HUDEP-2 (cell line): ENCODE measurements at regions not wholly inside any gene's neighbourhood (a gene's known extent, or its start where the extent isn't known, plus 50 kb on each side); places are given as distances from the start of the nearest gene placed in this dataset.
A peak's percentile ranks its signal among the peaks of the same experiment; 100 is the strongest.

ENCODE experiments used
- DNase-seq, 76 experiments: peaks; one replicate each; lab custom pipeline; 2025; ENCODE audit not compliant: unreplicated experiment in 76 of 76; lab: John Stamatoyannopoulos, UW

DNA sequence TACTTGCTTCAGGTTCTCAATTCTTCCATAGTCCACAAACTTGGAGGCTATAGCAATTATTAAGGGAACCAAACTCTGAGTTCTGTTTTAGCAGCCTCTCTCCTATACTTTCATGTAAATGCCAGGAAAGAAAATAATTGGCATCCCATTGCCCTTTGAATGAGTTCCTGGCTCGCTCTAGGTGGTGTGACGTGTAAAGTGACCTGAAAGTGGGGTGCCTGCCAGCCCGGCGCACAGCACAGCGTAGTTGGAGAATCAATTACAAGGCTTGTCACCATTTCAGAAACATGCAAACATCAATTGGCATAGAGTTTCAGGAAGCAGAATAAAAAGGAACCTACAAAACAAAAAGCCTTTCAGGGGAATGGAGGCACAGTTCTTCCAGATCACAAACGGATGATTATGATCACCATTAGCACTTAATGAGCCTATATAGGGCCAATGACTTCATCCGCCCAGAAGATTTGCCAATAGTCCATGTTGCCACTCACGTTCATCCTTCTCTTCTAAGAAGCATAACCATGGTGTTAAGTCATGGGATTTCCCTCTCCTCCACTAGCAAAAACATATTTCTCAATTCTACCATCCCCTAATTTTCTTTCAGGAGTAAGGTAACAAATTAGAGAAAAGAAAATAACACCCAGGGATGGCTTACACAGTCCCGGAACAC lies 354.6 kb upstream of the ADGRL2 start:
- no peak for DNase-seq

DNA sequence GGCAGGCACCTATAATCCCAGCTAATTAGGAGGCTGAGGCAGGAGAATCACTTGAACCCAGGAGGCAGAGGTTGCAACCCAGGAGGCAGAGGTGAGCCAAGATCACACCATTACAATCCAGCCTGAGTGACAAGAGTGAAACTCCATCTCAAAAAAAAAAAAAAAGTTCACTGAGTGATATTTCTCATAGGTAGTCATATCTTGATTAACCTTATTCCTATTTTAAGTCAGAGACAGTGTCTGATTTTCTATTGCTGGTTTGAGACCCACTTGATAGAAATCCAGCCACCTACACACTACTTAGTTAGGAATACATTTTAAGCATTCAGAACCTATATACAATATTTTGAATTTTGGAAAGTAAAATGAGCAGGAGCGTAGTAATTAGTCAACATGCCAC lies 357.4 kb upstream of the ADGRL2 start:
- no peak for DNase-seq

DNA sequence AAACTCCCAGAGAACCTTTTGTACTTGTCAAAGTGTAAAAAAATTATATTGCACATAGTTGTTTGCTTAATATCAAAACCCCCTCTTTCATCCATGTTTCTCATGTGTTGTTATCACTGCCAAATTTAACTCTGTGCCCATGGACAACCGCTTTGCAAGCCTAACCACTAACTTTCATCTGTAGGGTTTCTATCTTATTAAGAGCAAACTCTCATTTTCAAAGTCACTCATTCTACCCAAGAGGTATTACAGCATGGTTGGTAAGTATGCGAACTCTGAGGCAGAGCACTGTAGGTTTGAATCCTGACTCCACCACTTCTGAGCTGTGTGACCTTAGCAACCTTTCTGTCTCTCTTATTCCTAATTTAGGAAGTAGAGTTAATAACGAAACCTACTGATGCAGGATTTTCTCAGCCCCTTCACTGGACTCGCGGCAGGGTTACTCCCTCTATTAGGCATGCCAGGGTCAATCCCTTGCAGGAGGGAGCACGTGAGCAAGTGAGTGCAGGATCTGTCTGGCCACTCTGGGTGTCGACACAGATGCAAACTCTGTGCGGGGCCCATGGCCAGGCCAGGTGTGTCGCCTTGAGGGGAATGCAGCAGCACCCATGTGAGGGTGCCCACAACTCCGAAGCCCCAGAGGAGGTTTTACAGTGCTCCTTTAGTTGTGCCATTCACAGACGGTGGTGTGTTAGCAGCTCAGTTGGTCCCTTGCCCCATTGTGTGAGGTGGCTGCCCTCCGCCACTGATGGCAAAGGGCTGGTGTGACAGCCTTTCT lies 361.5 kb upstream of the ADGRL2 start:
- no peak for DNase-seq

DNA sequence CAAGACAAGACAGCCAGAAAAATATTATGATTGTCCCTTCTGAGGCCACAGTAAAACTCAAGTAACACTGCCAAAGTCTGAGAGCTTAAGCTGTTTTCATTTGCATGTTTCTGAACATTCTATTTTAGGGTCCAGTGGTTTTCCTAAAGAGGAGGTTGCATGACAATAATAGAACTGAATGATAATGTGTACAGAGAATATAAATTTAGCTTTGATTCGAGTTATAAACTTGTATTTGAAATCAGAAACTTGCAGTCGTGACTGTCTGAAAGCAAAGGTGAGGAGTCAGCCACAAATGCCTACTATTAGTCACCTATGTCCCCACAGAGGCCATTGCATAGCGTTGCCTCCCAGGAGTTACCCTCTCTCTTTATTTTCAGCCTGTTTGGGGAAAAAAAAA lies 363.1 kb upstream of the ADGRL2 start:
- no peak for DNase-seq

DNA sequence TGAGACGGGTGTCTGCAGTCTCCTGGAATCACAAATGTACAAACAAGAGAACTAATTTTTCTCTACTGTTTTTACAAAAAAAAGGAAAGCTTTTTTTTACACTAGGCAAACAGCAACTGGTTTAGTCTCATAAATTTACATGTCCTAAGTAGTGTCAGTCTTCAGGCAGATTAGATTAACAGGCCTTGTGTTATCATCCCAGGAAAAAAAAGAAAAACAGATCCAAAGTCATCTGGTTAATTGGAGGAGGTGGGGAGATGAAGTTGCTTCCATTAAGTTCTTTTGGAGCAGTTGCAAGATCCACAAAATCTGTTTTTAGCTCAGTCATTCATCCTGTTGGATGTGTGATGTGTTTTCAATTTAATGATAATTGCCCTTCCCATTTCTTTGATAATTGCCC lies 363.5 kb upstream of the ADGRL2 start:
- DNase-seq, result no peak

DNA sequence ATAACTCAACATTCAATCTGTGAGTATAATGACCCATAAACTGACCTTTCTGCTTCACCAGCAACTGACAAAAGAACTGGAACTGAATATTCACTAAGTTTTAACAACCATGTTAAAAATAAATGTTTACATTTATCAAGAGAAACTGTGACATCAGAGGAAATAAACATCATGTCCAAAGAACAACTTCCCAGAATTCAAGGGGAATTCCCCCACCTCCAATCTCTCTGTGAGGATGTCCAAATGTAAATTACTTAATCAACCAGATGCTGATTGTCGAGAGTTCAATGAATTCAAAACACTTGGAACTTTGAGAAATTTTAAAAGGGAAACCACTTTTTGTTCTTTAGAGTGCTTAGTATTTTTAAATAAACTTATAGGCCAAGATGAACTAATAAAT lies 365.6 kb upstream of the ADGRL2 start:
- DNase-seq, result no peak

DNA sequence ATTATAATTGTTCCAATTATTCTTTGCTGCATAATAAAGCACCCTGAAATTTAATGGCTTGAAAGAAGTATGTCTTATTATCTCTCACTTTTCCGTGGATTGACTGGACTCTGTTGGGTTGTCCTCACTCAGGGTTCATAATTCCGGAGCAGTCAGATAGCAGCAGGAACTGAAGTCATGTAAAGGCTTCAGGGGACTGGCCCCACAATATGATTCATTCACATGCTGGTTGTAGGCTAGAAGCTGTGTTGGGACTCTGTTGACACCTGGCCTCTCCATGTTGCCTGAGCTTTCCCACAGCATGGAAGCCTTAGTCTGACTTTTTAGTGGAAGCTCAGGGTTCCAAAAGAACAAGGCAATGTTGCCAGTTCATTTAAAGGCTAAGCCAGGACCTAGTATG lies 367.1 kb upstream of the ADGRL2 start:
- DNase-seq, result no peak

DNA sequence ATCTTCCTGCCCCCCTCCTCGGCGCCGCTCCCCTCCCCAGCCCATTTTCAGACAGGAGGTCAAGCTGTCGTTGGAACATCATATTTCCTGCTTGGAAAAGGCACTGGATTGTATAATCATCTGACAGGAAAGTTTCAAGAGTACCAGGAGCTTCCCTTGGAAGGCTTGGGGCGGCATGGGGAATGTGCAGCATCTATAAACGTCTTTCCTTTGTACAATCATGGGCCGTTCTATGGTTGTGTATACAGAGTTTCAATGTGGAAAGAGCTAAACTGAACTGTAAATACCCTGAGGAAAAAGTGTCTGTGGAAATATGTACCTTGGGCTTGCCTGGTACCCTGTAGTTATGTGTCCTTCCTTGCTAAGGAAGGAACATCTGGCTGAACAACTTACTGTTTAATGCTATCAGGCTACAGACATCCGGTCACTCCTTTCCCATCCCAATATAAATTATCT lies 368.1 kb upstream of the ADGRL2 start:
- DNase-seq, result no peak

DNA sequence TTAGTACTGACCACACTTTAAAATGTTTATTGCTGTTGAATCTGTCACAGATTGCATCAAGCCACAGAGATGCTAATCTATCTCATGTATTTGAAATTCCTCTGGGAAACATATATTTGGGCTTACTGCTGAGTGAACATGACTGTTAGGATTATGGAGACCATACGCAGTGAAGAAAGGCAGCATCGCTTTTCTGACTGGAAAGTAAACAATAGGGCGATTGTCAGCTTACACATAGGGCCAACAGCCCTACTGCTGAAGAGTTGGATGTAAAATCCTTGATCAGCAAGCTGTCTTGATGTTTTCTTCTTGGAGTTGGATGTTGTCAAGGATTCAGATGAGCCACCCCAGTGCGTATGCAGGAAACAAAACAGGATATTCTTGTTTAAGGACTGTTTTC lies 368.7 kb upstream of the ADGRL2 start:
- no peak for DNase-seq

DNA sequence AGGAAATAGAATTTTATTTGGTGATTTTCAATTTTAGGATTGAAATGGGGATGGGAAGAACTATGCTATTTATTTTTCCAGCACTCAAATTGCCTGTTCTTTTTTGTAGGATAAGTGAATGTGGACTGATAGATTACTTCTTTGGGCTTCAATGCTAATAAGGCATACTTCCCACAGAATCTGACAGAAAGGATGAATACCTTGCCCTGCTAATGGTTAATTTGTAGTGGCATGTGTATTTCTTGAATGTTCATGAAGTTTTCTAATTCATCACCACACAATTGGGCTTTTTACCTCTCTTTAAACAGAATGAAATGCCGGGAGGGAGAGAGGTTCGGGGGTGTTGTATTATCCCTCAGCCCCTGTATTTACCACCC lies 369.1 kb upstream of the ADGRL2 start:
- no peak for DNase-seq

DNA sequence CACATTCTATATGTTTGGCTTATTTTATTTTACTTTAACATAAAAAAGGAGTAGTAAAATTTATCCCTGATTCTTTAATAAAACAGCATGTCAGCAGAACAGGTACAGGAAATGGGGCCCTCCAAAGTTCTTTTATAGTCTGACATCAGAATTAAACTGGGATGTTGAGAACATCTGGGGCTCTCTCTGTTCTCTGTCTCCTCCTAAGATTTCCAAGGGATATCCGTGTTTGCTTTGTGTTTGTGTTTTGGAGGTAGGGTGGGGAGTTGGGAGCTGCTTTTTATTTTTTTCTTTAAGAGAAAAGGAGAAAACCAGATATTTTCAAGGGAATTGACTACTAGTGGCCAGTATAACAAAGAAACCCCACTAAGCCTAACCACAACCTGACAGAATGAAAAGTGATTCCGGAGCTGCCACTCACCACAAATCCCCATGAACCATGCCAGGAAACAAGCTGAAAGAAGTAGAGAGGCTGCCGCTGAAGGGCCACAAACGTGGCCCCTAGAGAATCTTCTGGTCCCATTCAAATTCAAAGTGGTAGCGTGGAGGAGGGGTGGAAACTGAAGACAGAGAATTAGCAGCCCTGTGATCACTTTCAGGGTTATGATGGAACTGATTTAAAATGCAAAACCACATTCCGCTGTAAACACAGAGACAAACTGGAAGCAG lies 369.6 kb upstream of the ADGRL2 start:
- DNase-seq, result no peak

DNA sequence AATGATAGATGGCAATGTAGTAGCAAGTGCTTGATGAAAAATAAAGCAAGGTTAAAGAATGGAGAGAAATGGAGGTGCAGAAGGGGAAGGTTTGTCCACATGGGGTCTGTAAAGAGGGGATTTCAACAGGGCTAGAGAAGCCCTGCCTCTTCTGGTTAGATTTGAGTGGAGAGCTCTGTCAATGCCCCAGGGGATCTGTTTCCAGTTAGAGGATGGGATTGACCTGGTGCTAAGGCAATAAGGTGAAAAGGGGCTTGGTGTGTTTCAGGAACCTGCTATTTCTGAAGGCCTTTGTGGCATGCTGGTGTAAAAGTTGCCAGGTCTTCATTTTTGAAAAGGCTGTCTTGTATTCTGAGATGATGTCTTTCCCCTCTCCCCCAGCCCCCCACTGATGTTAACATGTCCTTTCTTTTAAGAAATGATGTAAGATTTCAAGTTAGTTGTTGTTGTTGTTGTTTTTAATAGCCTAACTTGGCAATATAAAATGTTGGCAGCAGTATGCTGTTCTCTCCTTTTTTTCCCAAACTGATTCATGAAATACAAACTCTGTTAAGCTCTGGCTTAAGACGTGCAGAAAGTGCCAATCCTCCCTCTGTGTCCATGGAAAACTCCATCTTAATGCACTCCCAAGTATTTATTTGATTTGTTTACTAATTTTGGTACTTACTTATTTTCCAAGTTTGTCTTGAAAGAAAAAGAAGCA lies 370.3 kb upstream of the ADGRL2 start:
- DNase-seq, result no peak

DNA sequence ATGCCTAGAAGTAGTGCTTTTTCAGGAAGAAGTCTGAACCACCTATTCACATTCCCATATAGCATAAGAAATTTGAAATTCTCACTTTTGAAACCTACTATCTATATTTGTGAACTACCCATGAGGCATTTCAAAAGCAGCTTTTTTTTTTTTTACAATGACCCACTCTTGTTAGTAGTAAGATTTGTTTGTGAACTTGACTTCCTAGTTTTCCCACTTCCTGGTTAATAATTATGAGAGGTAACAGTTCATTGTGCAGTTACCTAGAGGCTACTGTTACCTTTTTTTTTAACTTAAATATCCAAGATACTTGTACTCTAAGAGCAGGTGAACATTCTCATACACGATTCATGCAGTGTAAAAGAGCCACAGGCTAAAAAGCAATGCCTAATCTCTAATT lies 371.7 kb upstream of the ADGRL2 start:
- no peak for DNase-seq

DNA sequence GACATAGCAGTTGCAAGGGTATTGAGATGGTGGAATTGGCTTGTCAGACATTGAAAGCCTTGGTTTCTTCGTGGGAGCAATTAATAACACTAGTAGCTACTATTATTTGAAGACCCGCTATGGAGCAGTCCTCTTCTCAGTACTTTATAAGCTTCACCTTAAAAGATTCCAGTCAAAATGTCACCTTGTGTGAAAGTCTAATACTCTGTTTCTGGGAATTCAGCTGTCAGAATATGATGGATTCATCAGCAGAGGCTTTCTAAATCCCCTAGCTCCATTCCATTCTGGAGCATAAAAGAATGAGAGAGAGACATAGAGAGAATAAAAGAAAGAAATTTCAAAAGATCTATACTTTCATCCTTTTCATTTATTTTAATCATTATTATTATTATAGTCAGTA lies 375.9 kb upstream of the ADGRL2 start:
- DNase-seq, result no peak

DNA sequence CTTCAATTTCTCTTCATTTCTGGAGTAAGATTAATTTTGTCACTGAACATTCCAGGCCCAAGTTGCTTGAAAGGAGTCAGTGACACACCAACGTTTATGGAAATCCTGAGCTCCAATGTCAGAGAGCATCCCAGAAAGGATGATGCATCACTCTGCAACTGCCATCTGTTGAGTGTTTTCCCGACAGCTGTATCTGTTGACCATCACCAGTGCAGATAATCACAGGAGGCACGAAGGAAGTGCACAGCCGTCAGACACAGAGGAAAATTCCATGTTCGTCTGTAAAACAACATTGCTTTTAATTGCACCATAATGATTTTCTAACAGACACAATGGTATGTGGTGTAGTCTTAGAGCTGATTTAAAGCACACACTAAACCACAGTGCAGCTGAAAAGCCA lies 376.7 kb upstream of the ADGRL2 start:
- DNase-seq, result no peak

DNA sequence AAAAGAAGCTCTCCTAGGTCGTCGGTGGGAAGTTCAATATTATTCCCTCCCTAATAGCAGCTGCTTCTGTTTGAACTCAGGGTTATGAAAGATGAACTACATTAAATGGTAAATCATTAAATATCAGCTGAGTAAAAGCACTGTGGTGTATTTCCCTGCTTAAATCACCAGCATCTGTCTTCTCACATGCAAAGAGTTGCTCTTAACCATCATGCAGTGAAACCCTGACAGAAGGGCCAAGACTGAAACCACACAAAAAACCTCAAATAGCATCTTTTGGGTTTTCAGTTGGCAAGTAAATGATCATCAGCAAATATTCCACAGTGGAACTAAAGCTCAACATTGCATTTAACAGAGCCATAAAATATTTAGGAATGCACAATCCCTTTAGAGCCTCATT lies 380.0 kb upstream of the ADGRL2 start:
- no peak for DNase-seq

DNA sequence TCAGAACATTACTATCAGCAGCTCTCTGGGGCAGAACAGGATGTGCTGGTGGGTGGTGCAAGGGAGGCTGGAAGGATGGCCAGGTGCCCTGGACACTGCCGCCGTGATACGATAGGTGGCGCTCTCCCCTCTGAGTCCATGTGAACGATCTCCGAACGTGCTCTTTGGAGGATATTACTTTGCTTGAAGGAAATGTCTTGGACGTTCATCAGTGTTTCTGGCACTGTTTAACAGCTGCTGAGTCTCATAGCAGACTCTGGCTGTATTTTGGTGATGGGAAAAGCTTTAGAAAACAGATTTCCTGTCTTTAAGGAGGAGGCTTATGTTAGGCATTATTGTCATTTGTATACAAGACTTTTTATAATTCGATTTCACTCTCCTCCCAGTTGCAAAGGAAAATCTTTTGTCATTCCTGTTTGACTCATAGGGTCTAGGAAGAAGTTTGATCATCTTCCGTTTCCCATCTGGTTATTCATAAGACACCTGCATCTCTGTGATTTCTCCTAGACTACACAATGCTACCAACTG lies 386.2 kb upstream of the ADGRL2 start:
- peak in 9 of 76 experiments; percentile 1 to 10 (median 3) for DNase-seq

DNA sequence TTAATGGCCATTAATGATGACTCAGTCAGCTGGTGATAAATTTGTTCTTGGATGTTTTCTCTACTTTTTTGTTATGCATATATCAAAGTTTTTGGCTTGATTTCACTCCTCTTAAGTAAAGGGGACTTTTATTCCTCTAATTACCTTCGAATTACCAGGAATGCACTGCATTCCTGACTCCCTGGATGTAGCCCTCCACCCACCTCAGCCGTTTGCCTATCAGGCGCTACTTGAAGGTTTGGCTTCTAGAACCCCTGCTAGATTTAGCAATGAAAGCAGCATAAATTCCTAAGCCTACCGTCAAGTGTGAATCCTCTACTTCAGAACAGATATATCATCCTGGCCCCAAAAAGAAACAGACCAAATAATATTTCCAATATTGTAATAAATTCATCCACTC lies 387.8 kb upstream of the ADGRL2 start:
- no peak for DNase-seq

DNA sequence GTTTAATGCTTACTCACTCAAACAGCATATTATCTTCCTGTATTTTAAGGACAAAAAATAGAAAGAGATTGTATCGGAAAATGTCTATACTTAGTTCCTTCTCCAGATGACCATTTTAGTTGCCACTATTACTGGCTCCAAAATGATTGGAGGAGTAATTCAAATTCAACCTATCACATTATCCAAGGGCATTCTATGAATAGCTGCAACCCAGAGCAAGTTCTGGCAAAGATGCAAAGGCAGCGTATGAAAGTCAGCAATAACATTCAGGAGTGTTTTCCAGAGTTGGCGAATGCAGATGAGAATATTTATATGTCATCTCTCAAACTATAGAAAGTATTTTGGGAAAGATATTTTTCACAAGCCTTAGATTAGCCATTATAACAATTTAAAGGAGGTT lies 389.8 kb upstream of the ADGRL2 start:
- no peak for DNase-seq

DNA sequence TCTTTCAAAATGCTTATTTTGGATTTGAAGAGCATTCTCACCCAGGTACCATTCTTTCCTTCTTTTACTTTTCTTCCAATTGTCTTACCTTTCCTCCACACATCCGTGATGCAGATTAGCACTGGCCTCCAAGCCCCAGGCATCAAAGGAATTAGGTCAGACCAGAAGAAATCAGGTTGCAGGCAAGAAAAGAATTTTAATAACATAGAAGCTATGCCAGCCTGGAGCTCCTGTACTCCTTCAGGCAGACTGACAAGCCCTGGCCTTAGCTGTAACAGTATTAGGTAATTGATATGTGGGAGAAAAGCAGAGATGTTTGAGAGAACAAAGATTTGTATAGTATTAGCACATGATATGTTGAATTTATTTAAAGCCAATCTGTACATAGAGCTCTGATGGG lies 390.4 kb upstream of the ADGRL2 start:
- DNase-seq, result no peak

DNA sequence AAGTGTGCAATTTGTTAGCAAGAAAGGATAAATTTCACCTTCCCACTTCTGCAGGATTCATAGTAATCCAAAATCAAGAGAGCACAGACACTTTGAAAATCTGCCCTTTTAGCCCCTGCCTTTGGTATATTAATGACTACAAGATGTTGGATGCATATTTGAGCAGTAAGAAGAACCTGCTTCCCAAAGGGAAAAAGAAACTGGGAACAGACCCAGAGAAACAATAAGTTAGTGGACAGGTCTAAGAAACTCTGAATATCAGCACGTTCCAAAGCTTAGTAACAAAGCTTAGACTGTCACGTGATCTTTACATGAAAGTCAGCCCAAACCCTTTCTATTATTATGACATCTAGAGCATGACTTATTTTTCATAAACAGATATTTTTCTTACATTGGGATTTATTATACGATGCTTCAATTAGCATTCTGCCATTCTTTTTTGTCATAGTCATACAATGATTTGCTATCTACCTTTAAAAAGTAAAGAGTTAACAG lies 390.9 kb upstream of the ADGRL2 start:
- no peak for DNase-seq
